Endothelial cell of umbilical vein (primary cell): ENCODE measurements at regions not wholly inside any gene's neighbourhood (a gene's known extent, or its start where the extent isn't known, plus 50 kb on each side); places are given as distances from the start of the nearest gene placed in this dataset.

Source experiments
- BruUV-seq: library from RNA; stranded (reverse); fragments of 400-500 nt; replicated peaks from 2 replicates; lab custom pipeline; 2021; lab: Mats Ljungman, UMichigan
- CTCF ChIA-PET: fragments of 300-600, 350-600 bp; sonication (Branson Sonifier 250); formaldehyde crosslinking; loops from one replicate; lab custom pipeline; 2021; ENCODE audit warnings: antibody characterized with exemption, inconsistent platforms; lab: Charles Lee
- POLR2A ChIA-PET: fragments of 300-600, 350-600 bp; sonication (Branson Sonifier 250); formaldehyde crosslinking; loops from one replicate; lab custom pipeline; 2021; ENCODE audit warnings: antibody characterized with exemption, inconsistent platforms; lab: Charles Lee
- DNase-seq: peaks from one replicate; pipeline ENCODE4 v3.0.0-alpha.2; 2011; ENCODE audit warnings: low read depth, low spot score
- FAIRE-seq: peaks from 2 replicates; lab custom pipeline; 2011; peaks lifted over from hg19 to GRCh38; lab: Jason Lieb, UNC
- H2AFZ ChIP-seq: 2 replicates; pipeline ENCODE4 v1.6.0; 2012; ENCODE audit warnings: low read depth, low read length, control low read depth, inconsistent platforms
- H3K27ac ChIP-seq: 2 replicates; pipeline ENCODE4 v1.5.1; 2011; ENCODE audit warnings: low read depth, mild to moderate bottlenecking, control low read depth, low read length, moderate library complexity; ENCODE audit not compliant: insufficient read depth
- H3K27me3 ChIP-seq, 2 experiments: 2 replicates each; pipeline versions ENCODE4 v1.6.0 to v1.6.1; 2011; ENCODE audit warnings: low read length in 2 of 2, mixed read lengths in 1 of 2; ENCODE audit not compliant: control insufficient read depth in 2 of 2, insufficient read depth in 2 of 2
- H3K36me3 ChIP-seq, 2 experiments: 2 replicates in 1 of 2; 3 replicates in 1 of 2; pipeline ENCODE4 v1.5.1; 2011; ENCODE audit warnings: low read length in 2 of 2, mild to moderate bottlenecking in 1 of 2, moderate library complexity in 1 of 2; ENCODE audit not compliant: control insufficient read depth in 2 of 2, insufficient read depth in 2 of 2; ENCODE audit errors: extremely low read depth in 1 of 2
- H3K4me1 ChIP-seq: 3 replicates; pipeline ENCODE4 v1.5.1; 2011; ENCODE audit warnings: mild to moderate bottlenecking, low read length; ENCODE audit not compliant: control insufficient read depth, insufficient read depth; ENCODE audit errors: extremely low read depth
- H3K4me2 ChIP-seq: 2 replicates; pipeline ENCODE4 v1.6.1; 2011; ENCODE audit warnings: low read length, control low read depth, mixed read lengths; ENCODE audit not compliant: insufficient read depth
- H3K4me3 ChIP-seq, 3 experiments: fragments of 200-600 bp in 1 of 3; sonication (generic), shearing (Covaris generic) in 1 of 3; replicated peaks in 1 of 3; 2 replicates each; pipeline ENCODE4 v1.5.1; 2011 to 2016; ENCODE audit warnings: control low read depth in 3 of 3, low read length in 3 of 3, mild to moderate bottlenecking in 2 of 3, inconsistent platforms in 1 of 3, low read depth in 1 of 3, moderate library complexity in 1 of 3; ENCODE audit not compliant: insufficient read depth in 1 of 3
- H3K79me2 ChIP-seq: 2 replicates; pipeline ENCODE4 v1.6.0; 2012; ENCODE audit warnings: low read length, inconsistent platforms; ENCODE audit not compliant: control insufficient read depth, insufficient read depth
- H3K9ac ChIP-seq: replicated peaks from 2 replicates; pipeline ENCODE3; 2011; ENCODE audit warnings: low read length, control low read depth; ENCODE audit not compliant: insufficient read depth; ENCODE audit errors: extremely low read depth
- H3K9me1 ChIP-seq: replicated peaks from 3 replicates; pipeline ENCODE4 v1.6.0; 2011; ENCODE audit warnings: mild to moderate bottlenecking, low read length; ENCODE audit not compliant: control insufficient read depth, insufficient read depth; ENCODE audit errors: extremely low read depth
- H3K9me3 ChIP-seq: replicated peaks from 2 replicates; pipeline ENCODE4 v1.5.1; 2012; ENCODE audit warnings: low read length, inconsistent platforms; ENCODE audit not compliant: control insufficient read depth, insufficient read depth
- H4K20me1 ChIP-seq: replicated peaks from 2 replicates; pipeline ENCODE3; 2011; ENCODE audit warnings: mild to moderate bottlenecking, low read length; ENCODE audit not compliant: control insufficient read depth, insufficient read depth; ENCODE audit errors: extremely low read depth
- CTCF ChIP-seq, 2 donors: IDR thresholded peaks; 1 replicate in 1 of 2; 2 replicates in 1 of 2; pipeline ENCODE4 v1.5.1; 2011; ENCODE audit warnings: low read length in 2 of 2, mild to moderate bottlenecking in 2 of 2, moderate library complexity in 2 of 2, control low read depth in 1 of 2, inconsistent platforms in 1 of 2, low read depth in 1 of 2; ENCODE audit not compliant: insufficient read depth in 1 of 2; ENCODE audit errors: extremely low read depth in 1 of 2
- FOS ChIP-seq: IDR thresholded peaks from 2 replicates; pipeline ENCODE4 v1.6.1; 2011; ENCODE audit warnings: mild to moderate bottlenecking, low read length, moderate library complexity, borderline replicate concordance; ENCODE audit not compliant: insufficient read depth
- GATA2 ChIP-seq: IDR thresholded peaks from 2 replicates; pipeline ENCODE4 v1.7.0; 2011; ENCODE audit warnings: low read depth, mild to moderate bottlenecking, moderate library complexity, mixed read lengths, low read length; ENCODE audit not compliant: insufficient read length, insufficient read depth
- MYC ChIP-seq: IDR thresholded peaks from one replicate; pipeline ENCODE4 v1.6.1; 2011; ENCODE audit warnings: mild to moderate bottlenecking, low read depth, low read length
- POLR2A ChIP-seq: IDR thresholded peaks from 2 replicates; pipeline ENCODE4 v1.6.1; 2012; ENCODE audit warnings: low read depth, mild to moderate bottlenecking, control low read depth, low read length
- POLR2AphosphoS5 ChIP-seq: IDR thresholded peaks from 2 replicates; pipeline ENCODE4 v1.6.1; 2012; ENCODE audit warnings: low read depth, mild to moderate bottlenecking, control low read depth, low read length, moderate library complexity; ENCODE audit not compliant: insufficient read depth
- dilution Hi-C: fragments of 300-500 bp; cut with MboI; formaldehyde crosslinking; loops from one replicate; pipeline ENCODE4 v1.15.0; 2019; ENCODE audit warnings: low sequenced_read_pairs; ENCODE audit not compliant: extremely low pct_ligation_motif_present
- intact Hi-C: fragments of 100-400 bp; cut with micrococcal nuclease; formaldehyde crosslinking; loops from one replicate; pipeline ENCODE4 v1.10.0; 2022

GRCh38 chr5:136703706-136704105 is 338.4 kb upstream of the TRPC7 start:
- H3K27ac ChIP-seq = no peak overlapping the region
- TF ChIP-seq POLR2AphosphoS5 (no peak), FOS (peak; percentile 17)
- no peak for DNase-seq
- no peak overlapping the region for H2AFZ ChIP-seq
- no peak for FAIRE-seq
- no peaks in the 10 kb centered on the region for H4K20me1 ChIP-seq
- dilution Hi-C loops = no loop called here
- ChIA-PET POLR2A (no interaction called here), CTCF (no interaction called here)
- no peaks in the 10 kb centered on the region for H3K36me3 ChIP-seq
- H3K4me1 ChIP-seq = no peaks in the 10 kb centered on the region
- intact Hi-C loops = no loop called here
- no peaks in the 10 kb centered on the region for H3K9me3 ChIP-seq
- H3K9ac ChIP-seq = no peak overlapping the region
- H3K4me3 ChIP-seq = no peak overlapping the region
- peaks cover 0 to 13% of the 10 kb centered on the region in 2 experiments for H3K27me3 ChIP-seq
- no peak overlapping the region for H3K4me2 ChIP-seq
- no peaks in the 10 kb centered on the region for H3K79me2 ChIP-seq
- BruUV-seq = no TSS peak
- no peaks in the 10 kb centered on the region for H3K9me1 ChIP-seq

GRCh38 chr5:136703036-136703435 is 337.7 kb upstream of the TRPC7 start:
- dilution Hi-C loops = no loop called here
- Histone ChIP-seq H3K79me2 (no peaks in the 10 kb centered on the region), H3K9ac (no peak overlapping the region), H4K20me1 (no peaks in the 10 kb centered on the region), H2AFZ (no peak overlapping the region), H3K9me3 (no peaks in the 10 kb centered on the region), H3K9me1 (no peaks in the 10 kb centered on the region), H3K27me3 (peaks cover 4 to 11% of the 10 kb centered on the region in 2 experiments), H3K4me1 (no peaks in the 10 kb centered on the region), H3K4me3 (no peak overlapping the region), H3K4me2 (no peak overlapping the region), H3K27ac (no peak overlapping the region), H3K36me3 (no peaks in the 10 kb centered on the region)
- FAIRE-seq = no peak
- BruUV-seq = no TSS peak
- intact Hi-C loops = no loop called here
- no peak for DNase-seq
- ChIA-PET CTCF (interaction anchor here (1.2 to 1.6 kb wide), 2 partner anchors 11 to 17 kb away, joined by 3 to 4 read pairs; no protein-coding TSS in a partner anchor), POLR2A (no interaction called here)
- TF ChIP-seq POLR2A = no peak
- no peak for TF ChIP-seq CTCF (IDR thresholded peaks at IDR 0.05; ENCODE audit: extremely low read depth in 1 of 2, insufficient read depth in 1 of 2, low read depth in 1 of 2, low read length in 2 of 2)
- TF ChIP-seq POLR2AphosphoS5 = no peak
- TF ChIP-seq MYC = no peak
- no peak for TF ChIP-seq GATA2
